GM19452 (cell line): ENCODE measurements at regions not wholly inside any gene's neighbourhood (a gene's known extent, or its start where the extent isn't known, plus 50 kb on each side); places are given as distances from the start of the nearest gene placed in this dataset.
"Not testable (repeated sequence)": the region's sequence is repeated elsewhere in the genome, so short reads cannot be mapped to it uniquely, and the experiment has no call there.

ENCODE experiments used
- ATAC-seq: cut with Tn5 transposase; IDR thresholded peaks from one replicate; pipeline ENCODE4 v1.9.1; 2021; ENCODE audit not compliant: unreplicated experiment

DNA sequence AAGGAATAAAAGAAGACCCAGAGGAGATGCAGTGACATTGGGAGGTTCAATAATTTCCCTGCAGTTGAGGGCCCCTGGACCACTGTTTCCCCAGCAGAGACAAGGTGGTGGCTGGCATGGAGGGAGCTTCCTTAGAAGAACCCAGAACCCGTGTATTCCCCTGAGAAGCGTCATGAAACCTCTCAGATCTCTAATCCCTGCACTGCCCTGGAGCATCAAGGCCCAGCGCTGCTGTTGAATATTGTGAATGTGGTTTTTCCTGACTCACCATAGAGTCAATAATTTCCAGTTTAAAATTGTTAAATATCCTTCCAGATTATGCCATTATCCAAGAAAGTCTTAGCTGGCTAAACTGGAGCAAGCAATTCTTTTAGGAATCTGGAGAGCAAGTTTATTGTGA, 187.2 kb downstream of the LMLN start:
- ATAC-seq, result not testable (repeated sequence)

DNA sequence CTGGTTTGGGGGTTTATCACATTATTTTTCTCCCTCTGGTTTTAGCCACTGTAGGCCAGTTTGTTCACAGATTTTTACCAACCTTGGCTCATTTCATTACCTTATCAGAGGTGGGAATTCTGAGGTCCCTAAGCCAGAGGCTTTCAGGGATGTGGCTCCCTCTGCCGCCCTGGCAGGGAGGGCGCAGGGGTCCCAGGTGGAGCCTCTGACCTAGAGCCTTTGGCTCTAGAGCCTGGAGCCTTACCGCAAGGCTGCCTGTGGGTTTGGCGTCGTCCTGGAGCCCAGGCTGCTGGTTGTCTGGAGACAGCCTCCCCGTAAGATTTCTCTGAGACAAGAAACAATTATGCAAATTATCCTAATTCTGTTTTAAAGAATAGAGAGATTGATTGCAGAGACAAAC, 188.0 kb downstream of the LMLN start:
- ATAC-seq, result not testable (repeated sequence)

DNA sequence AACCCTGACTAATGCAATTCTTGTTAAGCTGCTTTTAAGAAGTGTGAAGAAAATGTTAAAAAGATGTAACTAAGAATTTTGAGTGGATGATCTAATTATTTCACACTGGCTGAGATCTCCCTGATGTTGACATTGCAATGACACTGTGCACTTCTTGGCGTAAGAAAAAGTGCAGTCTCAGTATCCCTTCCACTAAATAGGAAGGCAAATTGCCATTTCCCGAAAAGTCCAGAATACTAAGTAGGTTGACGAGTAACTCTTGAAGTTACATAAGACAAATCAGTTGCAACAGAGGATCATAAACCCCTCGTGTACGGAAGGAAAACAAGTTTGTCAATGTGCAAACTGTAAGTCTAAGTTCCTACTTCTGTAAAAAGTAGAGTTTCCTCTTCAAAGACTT, 189.9 kb downstream of the LMLN start:
- ATAC-seq, result not testable (repeated sequence)

DNA sequence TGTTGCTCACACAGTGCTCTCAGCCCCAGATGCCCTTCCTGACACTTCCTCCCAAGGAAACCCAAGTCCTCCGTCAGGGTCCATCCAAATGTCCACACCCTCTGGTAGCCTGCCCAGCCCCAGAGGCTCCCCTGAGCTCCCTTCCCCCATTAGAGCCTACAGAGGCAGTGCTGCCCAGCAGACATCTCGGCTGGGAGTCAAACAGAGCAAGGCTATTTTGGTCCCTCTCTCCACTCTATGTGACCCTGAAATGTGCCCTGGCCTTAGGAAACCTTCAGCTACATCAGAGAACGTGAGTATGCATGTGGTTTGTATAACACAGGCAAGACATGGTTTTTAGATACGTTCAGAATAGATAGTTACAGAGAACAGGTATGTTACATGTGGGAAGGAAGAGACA, 191.8 kb downstream of the LMLN start:
- not testable (repeated sequence) for ATAC-seq

DNA sequence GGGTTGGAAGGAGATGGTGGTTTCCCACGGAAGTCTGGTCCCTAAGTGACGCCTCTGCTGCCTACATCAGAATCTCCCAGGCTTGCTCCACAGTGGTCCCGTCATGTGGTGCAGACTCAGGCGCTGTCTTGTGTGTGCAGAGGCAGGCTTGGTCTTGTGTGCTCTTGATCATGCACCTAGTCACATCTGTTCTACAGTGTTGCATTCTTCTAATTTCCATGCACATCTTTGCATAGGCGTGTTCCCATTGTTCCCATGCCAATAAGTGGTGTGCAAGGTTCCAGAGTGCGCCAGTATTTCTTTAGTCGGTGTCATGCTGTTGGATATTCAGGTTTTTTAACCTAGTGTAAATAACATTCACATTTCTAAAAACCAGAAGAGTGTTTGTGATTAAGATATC, 195.8 kb downstream of the LMLN start:
- not testable (repeated sequence) for ATAC-seq

DNA sequence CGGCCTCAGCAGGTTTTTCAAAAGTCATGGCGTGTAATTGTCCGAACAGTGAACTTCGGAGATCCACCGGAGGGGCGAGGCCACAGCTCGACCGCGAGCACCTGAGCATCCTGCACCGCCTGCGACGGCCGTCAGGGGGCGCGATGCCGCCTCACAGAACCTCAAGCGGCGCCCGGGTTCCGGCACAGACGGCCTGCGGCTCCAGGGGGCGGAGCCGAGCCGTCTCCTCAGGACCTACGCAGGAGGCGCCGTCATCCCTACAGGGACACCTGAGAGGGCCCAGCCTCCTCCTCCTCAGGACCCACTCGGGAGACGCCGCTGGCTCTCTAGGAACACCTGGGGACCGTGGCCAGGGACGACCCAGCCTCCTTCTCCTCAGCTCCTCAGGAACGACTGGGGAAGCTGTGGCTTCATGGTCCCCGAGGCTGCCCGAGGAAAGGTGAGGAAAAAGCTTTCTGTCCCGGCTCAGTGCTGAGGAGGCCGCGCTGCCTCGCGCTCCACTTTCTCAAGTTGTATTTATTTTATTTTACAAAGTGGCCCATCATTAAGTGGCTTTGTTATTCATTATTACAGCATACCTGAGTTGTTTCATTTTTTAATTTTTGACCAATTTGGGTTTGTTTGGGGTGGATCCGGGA, 197.3 kb downstream of the LMLN start:
- ATAC-seq, result peak; percentile 79

DNA sequence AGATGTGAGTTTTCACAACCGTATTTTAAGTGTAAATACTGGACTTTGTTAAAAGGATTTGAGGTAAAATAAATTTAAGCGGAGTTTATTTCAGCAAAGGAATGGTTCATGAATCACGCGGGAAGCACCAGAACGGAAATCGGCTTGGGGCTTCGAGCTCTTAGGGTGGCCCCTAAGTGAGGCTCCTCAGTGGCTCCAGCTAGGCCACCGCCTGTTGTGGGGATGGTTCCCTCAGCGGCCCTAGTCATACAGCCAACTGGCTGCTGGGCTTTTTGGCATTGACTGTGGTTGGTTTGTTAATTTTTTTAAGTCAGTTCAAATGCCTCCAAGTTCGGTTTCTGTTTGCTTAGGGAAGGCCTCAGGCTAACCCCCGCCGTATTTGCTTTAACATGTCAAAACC, 198.0 kb downstream of the LMLN start:
- ATAC-seq, result not testable (repeated sequence)

DNA sequence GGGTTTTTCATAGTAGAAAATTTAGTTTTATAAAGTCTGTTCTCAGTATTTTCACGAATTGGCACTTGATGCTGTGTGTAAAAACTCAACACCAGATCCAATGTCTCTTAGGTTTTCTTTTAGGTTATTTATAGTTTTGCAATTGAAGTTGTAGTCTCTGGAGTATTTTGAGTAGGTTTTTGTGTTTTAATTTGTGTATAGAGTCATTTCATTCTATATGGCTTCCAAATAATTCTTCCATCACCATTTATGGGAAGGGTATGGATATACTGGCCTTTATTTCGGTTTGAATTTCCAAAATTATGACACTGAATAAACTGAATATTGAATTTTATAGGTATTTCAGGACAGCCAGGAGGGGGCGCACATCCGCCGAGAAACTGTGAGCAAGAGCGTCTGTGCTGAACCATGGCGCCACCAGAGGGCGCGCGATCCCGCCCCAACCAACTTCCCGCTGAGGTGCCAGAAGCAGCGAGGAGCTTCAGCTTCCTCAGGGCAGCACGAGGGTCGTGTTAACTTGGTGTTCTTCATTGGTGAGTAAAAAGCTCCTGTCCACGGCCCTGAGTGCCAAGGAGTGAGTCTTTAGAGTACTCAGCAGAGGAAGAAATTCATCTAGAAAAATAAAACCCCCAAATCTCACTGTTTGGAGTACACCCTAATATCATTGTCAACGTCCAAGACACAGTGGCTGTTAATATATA, 207.5 kb downstream of the LMLN start:
- ATAC-seq, result not testable (repeated sequence)

DNA sequence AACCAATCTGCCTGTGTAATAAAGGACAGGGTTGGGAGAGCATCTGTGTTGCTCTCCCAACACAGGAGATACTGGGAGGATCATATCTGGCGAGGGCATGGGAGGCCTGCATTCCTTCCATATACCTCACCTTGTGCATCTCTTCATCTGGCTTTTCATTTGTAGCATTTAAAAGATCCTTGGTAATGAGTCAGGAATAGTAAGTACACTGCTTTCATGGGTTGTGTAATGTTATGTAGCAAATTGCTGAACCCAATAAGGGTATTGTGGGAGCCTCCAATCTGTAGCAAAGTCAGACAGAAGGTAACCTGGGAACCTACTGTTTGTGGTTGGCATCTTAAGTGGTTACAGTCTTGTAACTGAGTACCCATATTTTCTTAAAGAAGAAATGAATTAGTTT, 210.8 kb downstream of the LMLN start:
- ATAC-seq, result not testable (repeated sequence)

DNA sequence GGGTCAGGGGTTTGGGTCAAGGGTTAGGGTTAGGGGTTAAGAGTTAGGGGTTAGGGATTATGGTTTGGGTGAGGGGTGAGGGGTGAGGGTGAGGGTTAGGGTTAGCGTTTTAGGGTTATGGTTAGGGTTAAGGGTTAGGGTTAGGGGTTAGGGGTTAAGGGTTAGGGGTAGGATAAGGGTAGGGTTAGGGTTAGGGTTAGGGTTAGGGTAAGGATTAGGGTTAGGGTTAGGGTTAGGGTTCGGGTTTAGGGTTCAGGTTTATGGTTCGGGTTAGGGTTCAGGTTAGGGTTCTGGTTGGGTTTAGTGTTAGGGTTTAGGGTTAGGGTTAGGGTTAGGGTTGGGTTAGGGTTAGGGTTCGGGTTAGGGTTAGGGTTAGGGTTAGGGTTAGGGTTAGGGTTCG, 213.1 kb downstream of the LMLN start:
- not testable (repeated sequence) for ATAC-seq

DNA sequence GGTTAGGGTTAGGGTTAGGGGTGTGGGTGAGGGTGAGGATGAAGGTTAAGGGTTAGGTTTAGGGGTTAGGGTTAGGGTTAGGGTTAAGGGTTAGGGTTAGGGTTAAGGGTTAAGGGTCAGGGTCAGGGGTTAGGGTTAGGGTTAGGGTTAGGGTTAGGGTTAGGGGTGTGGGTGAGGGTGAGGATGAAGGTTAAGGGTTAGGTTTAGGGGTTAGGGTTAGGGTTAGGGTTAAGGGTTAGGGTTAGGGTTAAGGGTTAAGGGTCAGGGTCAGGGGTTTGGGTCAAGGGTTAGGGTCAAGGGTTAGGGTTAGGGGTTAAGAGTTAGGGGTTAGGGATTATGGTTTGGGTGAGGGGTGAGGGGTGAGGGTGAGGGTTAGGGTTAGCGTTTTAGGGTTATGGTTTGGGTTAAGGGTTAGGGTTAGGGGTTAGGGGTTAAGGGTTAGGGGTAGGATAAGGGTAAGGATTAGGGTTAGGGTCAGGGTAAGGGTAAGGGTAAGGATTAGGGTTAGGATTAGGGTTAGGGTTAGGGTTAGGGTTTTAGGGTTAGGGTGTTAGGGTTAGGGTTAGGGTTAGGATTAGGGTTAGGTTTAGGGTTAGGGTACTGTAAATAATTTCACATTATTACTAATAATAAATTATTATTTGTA, 214.0 kb downstream of the LMLN start:
- not testable (repeated sequence) for ATAC-seq
